ENCODE measurements at regions not wholly inside any gene's neighbourhood (a gene's known extent, or its start where the extent isn't known, plus 50 kb on each side); places are given as distances from the start of the nearest gene placed in this dataset.
"Not testable (repeated sequence)": the region's sequence is repeated elsewhere in the genome, so short reads cannot be mapped to it uniquely, and the experiment has no call there.

- DNase-seq = no peak
These were observed 166.7 kb upstream of the FER start for GRCh38 chr5:108581026-108581425.

GRCh38 chr5:108579236-108579635 is 168.5 kb upstream of the FER start:
- DNase-seq = no peak

- no peak for DNase-seq
These were observed 168.9 kb upstream of the FER start for GRCh38 chr5:108578791-108579190.

DNA sequence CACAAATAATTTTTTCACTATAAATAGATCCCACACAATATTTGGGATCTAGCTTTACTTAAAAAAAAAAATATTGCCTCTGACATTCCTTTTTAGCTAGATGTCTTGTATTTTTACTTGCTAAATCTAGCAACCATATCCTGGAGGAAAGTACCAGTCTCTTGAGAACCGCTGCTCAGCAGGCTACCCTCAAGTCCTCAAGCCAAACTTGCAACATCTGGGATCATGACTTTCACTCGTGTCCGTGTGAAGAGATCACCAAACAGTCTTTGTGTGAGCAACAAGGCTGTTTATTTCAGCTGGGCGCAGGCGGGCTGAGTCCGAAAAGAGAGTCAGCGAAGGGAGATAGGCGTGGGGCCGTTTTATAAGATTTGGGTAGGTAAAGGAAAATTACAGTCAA is 180.3 kb upstream of the FER start:
- no peak for DNase-seq

DNA sequence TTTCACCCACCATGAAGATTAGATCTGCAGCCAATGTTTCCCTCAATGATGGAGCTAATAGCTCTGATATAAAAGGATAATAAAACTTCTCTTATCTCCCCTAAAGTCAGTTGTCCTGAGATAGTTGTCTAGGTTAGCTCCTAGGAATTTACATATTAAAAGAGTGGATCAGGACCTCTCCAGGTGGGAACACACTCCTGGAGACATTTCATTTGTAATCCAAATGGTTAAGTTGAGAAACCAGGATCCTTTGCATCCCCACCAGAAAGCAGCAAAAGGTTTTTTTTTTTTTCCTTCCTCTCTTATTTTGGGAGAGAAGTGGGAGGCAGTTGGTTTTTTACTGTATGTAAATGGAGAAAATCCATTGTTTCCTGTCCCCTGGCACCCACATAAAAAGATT is 182.5 kb upstream of the FBXL17 start:
- no peak for DNase-seq

DNA sequence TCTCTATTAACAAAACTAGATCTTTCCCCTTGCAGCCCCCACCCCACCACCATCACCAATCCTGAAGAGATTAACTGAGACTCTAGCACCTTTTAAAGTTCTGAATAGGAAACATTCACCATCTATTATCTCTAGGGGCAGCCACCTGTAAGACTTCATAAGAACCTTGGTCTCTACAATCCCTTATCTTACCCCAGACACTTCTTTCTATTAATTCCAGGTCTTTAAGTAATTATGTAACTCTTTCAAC is 180.2 kb upstream of the FBXL17 start:
- DNase-seq = no peak

DNA sequence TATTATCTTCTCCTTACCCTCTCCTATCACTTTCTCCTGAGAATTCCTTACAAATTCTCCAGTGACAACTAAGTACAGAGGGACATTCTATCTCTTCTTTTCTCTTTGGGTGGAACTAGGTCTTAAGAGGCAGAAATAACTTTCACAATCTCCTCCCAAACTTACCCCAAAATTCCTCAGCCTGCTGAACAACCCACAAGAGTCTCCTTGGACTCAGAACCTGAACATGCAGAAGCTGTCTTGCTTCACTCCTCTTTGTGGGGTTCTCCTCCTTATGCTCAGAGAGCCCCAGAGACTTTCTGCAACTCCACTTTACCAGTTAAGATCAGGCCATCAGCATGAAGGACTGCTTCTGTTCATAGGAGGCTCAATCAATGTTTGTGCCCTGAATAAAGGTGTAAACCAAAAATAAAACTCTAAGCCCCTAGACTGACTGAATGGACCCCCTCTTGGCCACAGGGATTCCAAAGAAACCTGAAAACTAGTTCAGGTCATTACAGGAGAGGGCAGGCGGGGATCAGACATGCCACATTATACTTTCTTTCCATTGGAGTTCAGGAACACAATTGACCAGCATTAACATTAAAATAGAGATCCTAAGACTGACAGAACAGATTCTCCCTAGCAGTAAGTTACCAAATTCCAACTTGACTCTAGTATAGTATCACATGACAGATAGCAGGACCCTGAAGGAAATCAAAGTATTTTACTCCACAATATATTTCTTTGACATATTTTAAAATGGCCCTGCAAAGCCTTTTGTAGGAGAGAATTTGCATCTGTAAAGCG is 179.7 kb upstream of the FBXL17 start:
- DNase-seq = no peak

GRCh38 chr5:108560581-108560980 is 178.7 kb upstream of the FBXL17 start:
- no peak for DNase-seq

DNA sequence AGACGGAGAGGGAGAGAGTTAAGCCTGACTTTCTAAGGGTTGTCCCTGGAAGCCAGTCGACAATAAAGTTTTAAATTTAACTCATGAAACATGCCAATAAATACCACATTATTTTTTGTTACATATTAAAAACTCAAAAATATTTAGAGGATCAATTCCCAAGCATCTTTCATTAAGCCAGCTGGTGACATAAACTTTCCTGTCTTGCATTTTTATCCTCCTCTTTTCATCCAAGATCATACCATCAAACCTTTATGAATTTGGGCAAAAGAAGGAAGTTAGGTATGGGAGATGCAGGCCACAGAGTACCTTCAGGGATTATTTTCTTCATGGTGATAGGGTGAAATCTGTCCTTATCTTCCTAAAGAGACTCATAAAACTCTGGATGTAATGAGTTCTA is 178.3 kb upstream of the FBXL17 start:
- no peak for DNase-seq

DNA sequence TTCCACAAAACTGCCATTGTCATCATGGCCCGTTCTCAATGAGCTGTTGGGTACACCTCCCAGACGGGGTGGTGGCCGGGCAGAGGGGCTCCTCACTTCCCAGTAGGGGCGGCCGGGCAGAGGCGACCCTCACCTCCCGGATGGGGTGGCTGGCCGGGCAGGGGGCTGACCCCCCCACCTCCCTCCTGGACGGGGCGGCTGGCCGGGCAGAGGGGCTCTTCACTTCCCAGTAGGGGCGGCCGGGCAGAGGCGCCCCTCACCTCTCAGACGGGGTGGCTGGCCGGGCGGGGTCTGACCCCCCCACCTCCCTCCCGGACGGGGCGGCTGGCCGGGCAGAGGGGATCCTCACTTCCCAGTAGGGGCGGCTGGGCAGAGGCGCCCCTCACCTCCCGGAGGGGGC is 176.9 kb upstream of the FBXL17 start:
- DNase-seq = not testable (repeated sequence)

GRCh38 chr5:108558142-108558541 is 176.2 kb upstream of the FBXL17 start:
- DNase-seq = not testable (repeated sequence)

GRCh38 chr5:108557686-108558085 is 175.8 kb upstream of the FBXL17 start:
- DNase-seq = no peak

DNA sequence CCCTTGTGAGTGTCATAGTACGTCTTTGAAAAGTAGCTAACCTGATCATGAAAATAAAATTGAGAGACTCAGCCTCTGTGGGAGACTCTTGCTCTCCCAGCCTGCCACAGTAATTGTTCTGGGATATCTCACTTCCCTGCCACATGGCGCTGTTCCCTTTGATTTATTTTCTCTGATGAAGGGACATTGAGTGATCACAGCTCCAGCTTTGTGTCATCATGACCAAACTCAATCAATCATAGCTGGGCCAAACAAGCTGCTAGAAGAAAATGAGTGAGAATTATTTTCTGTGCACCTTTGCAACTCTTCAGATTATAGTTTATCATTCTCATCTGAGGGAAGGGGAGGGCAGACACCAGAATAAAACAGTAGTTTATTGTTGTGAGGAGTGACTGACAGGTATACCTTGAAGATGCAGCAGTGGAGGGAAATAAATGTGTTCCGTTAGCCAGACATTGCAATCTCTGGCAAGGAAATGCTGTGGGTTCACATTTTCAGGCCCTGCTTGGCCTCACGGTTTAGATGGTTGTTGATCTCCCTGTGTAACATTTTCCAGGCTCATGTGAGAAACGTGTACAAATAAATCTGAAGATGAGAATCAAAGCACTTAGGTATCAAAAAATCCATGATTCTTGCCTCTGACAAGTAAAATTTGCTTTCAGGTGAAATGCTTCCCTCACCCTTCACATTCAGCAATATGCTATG is 174.7 kb upstream of the FBXL17 start:
- no peak for DNase-seq

DNA sequence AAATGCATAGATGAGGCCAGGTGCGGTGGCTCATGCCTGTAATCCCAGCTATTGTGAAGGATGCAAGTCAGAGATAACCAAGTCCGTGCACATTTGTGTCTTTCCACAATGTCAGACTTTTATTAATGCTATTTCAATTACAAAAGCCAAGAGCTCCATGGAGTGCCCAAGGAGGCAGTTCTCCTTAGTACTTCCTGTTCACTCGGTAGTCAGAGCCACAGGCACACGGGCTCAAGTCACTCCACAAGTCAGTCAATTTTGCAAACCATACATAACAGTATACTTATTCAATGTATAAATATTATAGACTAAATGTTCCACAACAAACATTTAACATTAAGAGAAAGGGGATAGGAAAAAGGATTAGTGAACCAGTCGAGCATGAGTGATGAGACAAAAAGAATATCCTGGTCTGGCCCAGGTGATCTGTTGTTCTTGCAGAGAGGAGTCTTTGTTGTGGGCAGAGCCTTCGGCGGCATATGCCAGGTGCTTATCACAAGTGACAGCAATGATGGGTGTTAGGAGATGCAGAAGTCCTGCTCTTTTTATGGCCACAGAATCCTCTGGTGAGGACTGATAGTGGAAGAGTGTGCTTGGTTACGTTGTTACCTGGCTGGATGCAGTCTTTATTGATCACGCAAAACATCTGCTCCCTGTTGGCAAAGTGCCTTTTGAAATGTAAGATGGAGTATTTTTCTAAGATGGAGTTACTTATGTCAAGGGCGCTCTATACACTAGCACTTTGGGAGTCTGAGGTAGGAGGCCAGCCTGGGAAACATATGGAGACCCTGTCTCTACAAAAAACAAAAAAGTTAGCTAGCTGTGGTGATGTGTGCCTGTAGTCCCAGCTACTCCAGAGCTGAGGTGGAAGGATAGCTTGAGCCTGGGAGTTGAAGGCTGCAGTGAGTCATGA is 167.0 kb upstream of the FBXL17 start:
- DNase-seq = no peak

DNA sequence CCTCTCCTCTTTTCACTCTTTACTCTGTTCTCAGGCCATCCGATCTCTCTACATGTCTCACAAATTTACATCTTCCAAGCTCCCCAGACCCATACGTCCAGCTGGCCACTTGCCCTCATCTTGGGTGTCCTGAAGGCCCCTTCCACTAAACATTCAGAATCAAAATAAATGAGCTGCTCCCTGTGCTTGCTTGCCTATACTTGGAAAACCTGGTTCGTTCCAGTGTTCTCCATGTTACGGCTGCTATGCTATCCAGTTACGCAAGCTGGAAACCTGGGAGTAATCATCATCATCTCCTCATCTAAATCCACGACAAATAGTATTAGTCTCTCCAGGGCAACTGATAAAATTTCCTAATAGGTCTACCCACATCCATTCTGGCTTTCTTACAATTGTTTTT is 165.0 kb upstream of the FBXL17 start:
- no peak for DNase-seq

- DNase-seq = no peak
These were observed 163.4 kb upstream of the FBXL17 start for GRCh38 chr5:108545301-108545700.

GRCh38 chr5:108543486-108543885 is 161.6 kb upstream of the FBXL17 start:
- no peak for DNase-seq

- DNase-seq = no peak
These were observed 159.9 kb upstream of the FBXL17 start for GRCh38 chr5:108541836-108542235.

- no peak for DNase-seq
These were observed 154.4 kb upstream of the FBXL17 start for GRCh38 chr5:108536321-108536720.

GRCh38 chr5:108532129-108532445 is 150.2 kb upstream of the FBXL17 start:
- not testable (repeated sequence) for DNase-seq

- DNase-seq = no peak
These were observed 149.7 kb upstream of the FBXL17 start for GRCh38 chr5:108531367-108532128.

DNA sequence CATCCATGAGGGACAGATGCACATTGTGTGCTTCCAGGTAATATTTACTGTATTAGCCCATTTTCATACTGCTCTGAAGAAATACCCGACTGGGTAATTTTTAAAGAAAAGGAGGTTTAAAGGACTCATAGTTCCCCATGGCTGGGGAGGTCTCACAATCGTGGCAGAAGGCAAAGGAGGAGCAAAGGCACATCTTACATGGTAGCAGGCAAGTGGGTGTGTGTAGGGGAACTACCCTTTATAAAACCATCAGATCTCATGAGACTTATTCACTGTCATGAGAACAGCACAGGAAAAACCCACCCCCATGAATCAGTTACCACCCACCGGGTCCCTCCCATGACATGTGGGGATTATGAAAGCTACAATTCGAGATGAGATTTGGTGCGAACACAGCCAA is 148.8 kb upstream of the FBXL17 start:
- DNase-seq = no peak

- no peak for DNase-seq
These were observed 147.5 kb upstream of the FBXL17 start for GRCh38 chr5:108529381-108529780.
